RWPE1 (cell line): ENCODE measurements at regions not wholly inside any gene's neighbourhood (a gene's known extent, or its start where the extent isn't known, plus 50 kb on each side); places are given as distances from the start of the nearest gene placed in this dataset.

ENCODE experiments used
- CTCF ChIA-PET: fragments of 350-600 bp; sonication (Branson Sonifier 250); formaldehyde crosslinking; extraction: SDS; loops from one replicate; lab custom pipeline; 2021; lab: Yijun Ruan, JAX
- POLR2A ChIA-PET: fragments of 400-600 bp; formaldehyde crosslinking; extraction: SDS; loops from one replicate; lab custom pipeline; 2020; ENCODE audit warnings: antibody characterized with exemption; ENCODE audit not compliant: low non-redundant PET; lab: Yijun Ruan, JAX
- DNase-seq: peaks from one replicate; pipeline ENCODE4 v3.0.0; 2012; ENCODE audit warnings: low spot score
- H3K27ac ChIP-seq: fragments of 450-650 bp; 2 replicates; pipeline ENCODE4 v1.5.1; 2017
- TF ChIP-seq, protein P1 (sequence below): fragments of 450-650 bp; conservative IDR thresholded peaks from 2 replicates; pipeline ENCODE4 v1.5.1; 2017; ENCODE audit warnings: low read depth, mild to moderate bottlenecking

DNA sequence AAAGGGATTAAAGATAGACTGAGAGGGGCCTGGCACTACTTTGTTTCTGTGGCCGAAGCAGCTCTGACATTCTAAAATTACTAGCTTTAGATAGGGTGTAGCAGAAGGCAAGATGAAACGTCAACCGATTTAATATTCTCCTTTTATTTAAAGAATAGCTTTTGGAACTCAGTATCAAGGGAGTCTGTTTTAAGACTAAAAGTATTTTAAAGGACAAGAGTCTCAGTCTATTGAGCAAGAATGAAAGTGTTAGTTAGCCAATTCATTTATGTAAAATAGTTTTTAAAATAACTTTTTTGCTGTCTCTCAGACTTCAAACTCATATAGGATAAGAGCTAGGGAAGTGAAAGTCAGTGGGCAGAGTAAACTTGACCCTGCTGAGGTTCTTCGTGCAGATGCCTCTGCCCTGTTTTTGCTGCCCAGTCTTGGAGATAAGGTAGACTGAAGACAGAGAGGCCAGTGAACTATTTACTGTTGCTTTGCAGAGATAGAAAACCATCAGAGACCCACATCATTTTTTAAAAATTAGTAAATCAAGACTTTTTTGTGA lies 1090.9 kb downstream of the ROBO2 start:
- ChIA-PET CTCF (no interaction called here), POLR2A (no interaction called here)
- TF ChIP-seq, protein P1, sequence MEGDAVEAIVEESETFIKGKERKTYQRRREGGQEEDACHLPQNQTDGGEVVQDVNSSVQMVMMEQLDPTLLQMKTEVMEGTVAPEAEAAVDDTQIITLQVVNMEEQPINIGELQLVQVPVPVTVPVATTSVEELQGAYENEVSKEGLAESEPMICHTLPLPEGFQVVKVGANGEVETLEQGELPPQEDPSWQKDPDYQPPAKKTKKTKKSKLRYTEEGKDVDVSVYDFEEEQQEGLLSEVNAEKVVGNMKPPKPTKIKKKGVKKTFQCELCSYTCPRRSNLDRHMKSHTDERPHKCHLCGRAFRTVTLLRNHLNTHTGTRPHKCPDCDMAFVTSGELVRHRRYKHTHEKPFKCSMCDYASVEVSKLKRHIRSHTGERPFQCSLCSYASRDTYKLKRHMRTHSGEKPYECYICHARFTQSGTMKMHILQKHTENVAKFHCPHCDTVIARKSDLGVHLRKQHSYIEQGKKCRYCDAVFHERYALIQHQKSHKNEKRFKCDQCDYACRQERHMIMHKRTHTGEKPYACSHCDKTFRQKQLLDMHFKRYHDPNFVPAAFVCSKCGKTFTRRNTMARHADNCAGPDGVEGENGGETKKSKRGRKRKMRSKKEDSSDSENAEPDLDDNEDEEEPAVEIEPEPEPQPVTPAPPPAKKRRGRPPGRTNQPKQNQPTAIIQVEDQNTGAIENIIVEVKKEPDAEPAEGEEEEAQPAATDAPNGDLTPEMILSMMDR: no peak

DNA sequence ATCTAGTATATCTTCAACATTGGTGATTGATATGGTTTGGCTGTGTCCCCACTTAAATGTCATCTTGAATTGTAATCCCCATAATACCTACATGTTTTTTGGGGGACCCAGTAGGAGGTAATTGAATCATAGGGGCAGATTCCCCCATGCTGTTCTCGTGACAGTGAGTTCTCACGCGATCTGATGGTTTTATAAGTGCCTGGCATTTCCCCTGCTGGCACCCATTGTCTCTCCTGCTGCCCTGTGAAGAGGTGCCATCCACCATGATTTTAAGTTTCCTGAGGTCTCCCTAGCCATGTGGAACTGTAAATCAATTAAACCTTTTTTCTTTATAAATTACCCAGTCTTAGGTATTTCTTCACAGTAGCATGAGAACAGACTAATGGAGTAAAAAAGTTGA lies 1094.6 kb downstream of the ROBO2 start:
- POLR2A ChIA-PET: no interaction called here
- TF ChIP-seq, protein P1: no peak
- CTCF ChIA-PET: no interaction called here
- no peak overlapping the region for H3K27ac ChIP-seq
- DNase-seq: no peak

More for the DNA sequence above, 1090.9 kb downstream of the ROBO2 start:
- no peak for DNase-seq
- no peak overlapping the region for H3K27ac ChIP-seq

DNA sequence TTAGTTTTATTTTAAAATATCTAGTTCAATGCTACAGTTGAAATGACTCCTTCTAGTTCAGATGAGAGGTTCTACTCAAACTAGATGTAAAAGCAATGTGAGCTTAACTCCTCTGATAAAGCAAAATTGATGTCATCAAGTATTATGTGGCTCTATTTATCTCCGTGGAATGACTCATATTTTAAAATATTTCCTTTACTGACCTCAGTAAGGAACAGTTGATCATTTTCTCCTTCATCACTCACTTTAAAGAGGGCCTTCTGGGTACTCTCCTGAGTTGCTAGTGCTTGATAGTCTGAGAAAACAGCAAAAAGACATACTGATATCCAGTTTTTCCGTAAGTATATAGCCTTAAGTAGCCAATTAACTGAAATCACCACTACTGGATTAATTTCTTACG lies 1099.3 kb downstream of the ROBO2 start:
- CTCF ChIA-PET: interaction anchor here (0.6 kb wide), 1 partner anchor 851 kb away, joined by 4 read pairs; no protein-coding TSS in a partner anchor
- POLR2A ChIA-PET: no interaction called here
- TF ChIP-seq, protein P1: no peak
- no peak overlapping the region for H3K27ac ChIP-seq
- DNase-seq: no peak

DNA sequence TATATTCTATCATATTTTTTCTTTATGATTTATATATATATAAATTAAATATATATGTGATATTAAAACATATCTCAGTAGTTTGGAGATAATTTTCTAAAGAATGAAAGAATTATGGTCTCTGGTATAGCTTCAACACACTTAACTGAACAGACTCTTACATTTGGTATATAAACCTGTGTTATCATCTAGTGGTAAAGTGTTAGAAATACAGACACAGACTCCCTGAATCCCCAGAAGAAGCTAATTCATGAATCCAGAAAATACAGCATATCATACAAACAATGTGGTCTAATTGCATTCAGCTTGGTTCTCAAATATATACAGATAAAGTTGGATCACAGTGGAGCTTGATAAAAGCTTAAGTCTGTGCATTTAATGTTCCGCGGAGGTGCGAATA lies 1100.4 kb downstream of the ROBO2 start:
- ChIA-PET CTCF (no interaction called here), POLR2A (no interaction called here)
- DNase-seq: no peak
- H3K27ac ChIP-seq: no peak overlapping the region
- TF ChIP-seq, protein P1: no peak

DNA sequence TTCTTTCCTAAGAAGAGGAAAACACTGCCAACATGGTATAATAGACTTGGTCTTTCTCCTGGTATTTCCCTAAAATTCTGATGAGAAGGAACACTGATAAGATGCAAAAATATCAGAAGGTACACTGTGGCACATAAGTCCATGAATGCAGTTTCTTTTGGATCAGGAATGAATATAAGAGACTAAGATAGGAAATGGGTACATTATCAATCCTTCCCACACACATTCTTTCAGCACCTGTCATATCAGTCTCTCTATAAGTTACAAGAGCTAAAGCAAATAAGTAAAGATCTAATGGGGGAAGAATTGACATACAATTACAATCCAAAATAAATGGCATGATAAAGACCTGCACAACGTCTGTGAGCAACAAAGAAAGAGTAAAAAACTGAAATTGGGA lies 1101.0 kb downstream of the ROBO2 start:
- ChIA-PET POLR2A (no interaction called here), CTCF (no interaction called here)
- no peak overlapping the region for H3K27ac ChIP-seq
- TF ChIP-seq, protein P1: no peak
- DNase-seq: no peak

DNA sequence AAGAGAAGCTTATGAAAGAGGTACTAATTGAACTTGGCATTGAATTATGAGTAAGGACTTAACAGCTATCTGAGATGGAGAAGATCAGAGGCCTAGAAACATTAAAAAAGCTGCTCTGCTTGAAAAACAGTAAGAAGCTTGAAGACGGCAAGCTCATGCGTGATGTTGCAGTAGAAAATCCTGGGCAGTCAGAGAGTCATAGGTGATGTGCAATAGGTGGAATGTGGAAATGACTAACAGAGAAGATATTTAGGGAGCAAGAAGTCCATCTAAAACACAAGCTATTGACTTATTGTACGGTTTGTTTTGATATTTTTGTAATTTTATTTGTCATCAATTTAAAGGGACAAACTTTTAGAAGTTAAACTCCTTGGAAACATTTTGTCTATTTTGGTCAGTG lies 1101.4 kb downstream of the ROBO2 start:
- ChIA-PET CTCF (no interaction called here), POLR2A (no interaction called here)
- DNase-seq: peak; percentile 44
- TF ChIP-seq, protein P1: no peak
- H3K27ac ChIP-seq: no peak overlapping the region
